SK-N-SH treated with all-trans-retinoic acid at 6 μM for 48 hours (cell line): ENCODE measurements at regions not wholly inside any gene's neighbourhood (a gene's known extent, or its start where the extent isn't known, plus 50 kb on each side); places are given as distances from the start of the nearest gene placed in this dataset.

Source experiments
- ATAC-seq: fragments of 200-7000 bp; cut with Tn5 transposase; 3 replicates; pipeline ENCODE4 v1.9.1; 2020; ENCODE audit warnings: mild to moderate bottlenecking, moderate library complexity
- ARNTL ChIP-seq: fragments of 450-650 bp; formaldehyde crosslinking; IDR thresholded peaks from 2 replicates; pipeline ENCODE4 v1.5.0; 2020; ENCODE audit warnings: low read depth, mild to moderate bottlenecking, moderate library complexity, borderline replicate concordance
- BACH2 ChIP-seq: fragments of 250-450 bp; sonication (Bioruptor Pico); IDR thresholded peaks from 2 replicates; pipeline ENCODE4 v1.9.0; 2021; ENCODE audit warnings: mild to moderate bottlenecking, borderline replicate concordance
- CREB5 ChIP-seq: fragments of 250-450 bp; sonication (Bioruptor Pico); IDR thresholded peaks from 2 replicates; pipeline ENCODE4 v1.5.1; 2020; ENCODE audit warnings: low read depth, mild to moderate bottlenecking, moderate library complexity
- CSDC2 ChIP-seq: fragments of 250-450 bp; sonication (Bioruptor Pico); IDR thresholded peaks from 2 replicates; pipeline ENCODE4 v1.5.0; 2020; ENCODE audit warnings: mild to moderate bottlenecking, moderate library complexity
- CSRNP3 ChIP-seq: fragments of 250-450 bp; sonication (Bioruptor Pico); IDR thresholded peaks from 2 replicates; pipeline ENCODE4 v1.5.1; 2021; ENCODE audit warnings: mild to moderate bottlenecking, moderate library complexity
- ESRRG ChIP-seq: fragments of 250-450 bp; sonication (Bioruptor Pico); IDR thresholded peaks from 2 replicates; pipeline ENCODE4 v1.6.1; 2021; ENCODE audit warnings: mild to moderate bottlenecking
- GLIS3 ChIP-seq: fragments of 250-450 bp; sonication (Bioruptor Pico); IDR thresholded peaks from 2 replicates; pipeline ENCODE4 v1.5.0; 2020; ENCODE audit warnings: mild to moderate bottlenecking, moderate library complexity
- ISL1 ChIP-seq: fragments of 250-450 bp; sonication (Bioruptor Pico); IDR thresholded peaks from 2 replicates; pipeline ENCODE4 v2.1.2; 2022; ENCODE audit warnings: mild to moderate bottlenecking, moderate library complexity
- OSR1 ChIP-seq: fragments of 250-450 bp; sonication (Bioruptor Pico); IDR thresholded peaks from 2 replicates; pipeline ENCODE4 v1.8.0; 2022; ENCODE audit warnings: moderate library complexity, mild to moderate bottlenecking, inconsistent platforms
- PATZ1 ChIP-seq: fragments of 250-450 bp; sonication (Bioruptor Pico); IDR thresholded peaks from 2 replicates; pipeline ENCODE4 v1.8.0; 2020; ENCODE audit warnings: mild to moderate bottlenecking, moderate library complexity, borderline replicate concordance
- POU6F1 ChIP-seq: fragments of 250-450 bp; sonication (Bioruptor Pico); IDR thresholded peaks from 2 replicates; pipeline ENCODE4 v1.8.0; 2021; ENCODE audit warnings: low read depth, mild to moderate bottlenecking, moderate library complexity, borderline replicate concordance
- PPARA ChIP-seq: fragments of 250-450 bp; sonication (Bioruptor Pico); IDR thresholded peaks from 2 replicates; pipeline ENCODE4 v1.5.0; 2020; ENCODE audit warnings: mild to moderate bottlenecking, borderline replicate concordance
- RARB ChIP-seq: fragments of 250-450 bp; sonication (Bioruptor Pico); IDR thresholded peaks from 2 replicates; pipeline ENCODE4 v1.8.0; 2021; ENCODE audit warnings: mild to moderate bottlenecking, moderate library complexity
- SNAI2 ChIP-seq: fragments of 250-450 bp; sonication (Bioruptor Pico); IDR thresholded peaks from 2 replicates; pipeline ENCODE4 v1.5.0; 2020; ENCODE audit warnings: mild to moderate bottlenecking, moderate library complexity
- TCF4 ChIP-seq: fragments of 250-450 bp; sonication (Bioruptor Pico); IDR thresholded peaks from 2 replicates; pipeline ENCODE4 v1.8.0; 2021; ENCODE audit warnings: mild to moderate bottlenecking, moderate library complexity, borderline replicate concordance
- TOX ChIP-seq: fragments of 250-450 bp; sonication (Bioruptor Pico); IDR thresholded peaks from 2 replicates; pipeline ENCODE4 v1.8.0; 2021; ENCODE audit warnings: mild to moderate bottlenecking, moderate library complexity, borderline replicate concordance
- TSHZ2 ChIP-seq: fragments of 250-450 bp; sonication (Bioruptor Pico); IDR thresholded peaks from 2 replicates; pipeline ENCODE4 v1.5.0; 2020; ENCODE audit warnings: mild to moderate bottlenecking, moderate library complexity
- ZC3H10 ChIP-seq: fragments of 250-450 bp; sonication (Bioruptor Pico); IDR thresholded peaks from 2 replicates; pipeline ENCODE4 v1.5.1; 2021; ENCODE audit warnings: mild to moderate bottlenecking, moderate library complexity
- ZFP3 ChIP-seq: fragments of 250-450 bp; sonication (Bioruptor Pico); IDR thresholded peaks from 2 replicates; pipeline ENCODE4 v1.5.0; 2020; ENCODE audit warnings: mild to moderate bottlenecking, moderate library complexity
- ZFP30 ChIP-seq: fragments of 450-650 bp; formaldehyde crosslinking; IDR thresholded peaks from 2 replicates; pipeline ENCODE4 v1.5.0; 2022; ENCODE audit warnings: mild to moderate bottlenecking, moderate library complexity
- ZNF565 ChIP-seq: fragments of 450-650 bp; formaldehyde crosslinking; conservative IDR thresholded peaks from 2 replicates; pipeline ENCODE4 v1.5.0; 2020; ENCODE audit warnings: low read depth, mild to moderate bottlenecking, moderate library complexity
- ZNF70 ChIP-seq: fragments of 450-650 bp; formaldehyde crosslinking; IDR thresholded peaks from 2 replicates; pipeline ENCODE4 v1.5.0; 2020; ENCODE audit warnings: mild to moderate bottlenecking, moderate library complexity
- ZNF8 ChIP-seq: fragments of 450-650 bp; formaldehyde crosslinking; IDR thresholded peaks from 2 replicates; pipeline ENCODE4 v1.5.0; 2020; ENCODE audit warnings: mild to moderate bottlenecking, moderate library complexity

- ATAC-seq = no peak
- TF ChIP-seq ISL1 (CRISPR knock-in tag) = no peak
- no peak for TF ChIP-seq BACH2 (CRISPR knock-in tag)
- TF ChIP-seq PPARA = no peak
- TF ChIP-seq CREB5 (CRISPR knock-in tag) = no peak
- TF ChIP-seq SNAI2 (CRISPR knock-in tag) = no peak
- no peak for TF ChIP-seq TCF4 (CRISPR knock-in tag)
- no peak for TF ChIP-seq ESRRG (CRISPR knock-in tag)
- no peak for TF ChIP-seq ZNF565
- TF ChIP-seq RARB (CRISPR knock-in tag) = no peak
- TF ChIP-seq TSHZ2 (CRISPR knock-in tag) = no peak
- TF ChIP-seq GLIS3 (CRISPR knock-in tag) = no peak
- no peak for TF ChIP-seq CSDC2 (CRISPR knock-in tag)
- no peak for TF ChIP-seq ZFP3 (CRISPR knock-in tag)
- TF ChIP-seq ZNF8 = no peak
- TF ChIP-seq ZNF70 (CRISPR knock-in tag) = no peak
- no peak for TF ChIP-seq TOX (CRISPR knock-in tag)
- TF ChIP-seq ZC3H10 (CRISPR knock-in tag) = no peak
- TF ChIP-seq CSRNP3 (CRISPR knock-in tag) = no peak
These were observed 187.9 kb upstream of the IL15 start for GRCh38 chr4:141448490-141448889.

GRCh38 chr4:141449927-141450326 is 186.5 kb upstream of the IL15 start:
- ATAC-seq = no peak

GRCh38 chr4:141455651-141456050 is 180.7 kb upstream of the IL15 start:
- TF ChIP-seq ESRRG (CRISPR knock-in tag) (no peak), TCF4 (CRISPR knock-in tag) (no peak), CREB5 (CRISPR knock-in tag) (no peak), CSDC2 (CRISPR knock-in tag) (no peak), PATZ1 (CRISPR knock-in tag) (no peak), OSR1 (CRISPR knock-in tag) (no peak), ZNF70 (CRISPR knock-in tag) (no peak), POU6F1 (CRISPR knock-in tag) (no peak), BACH2 (CRISPR knock-in tag) (no peak), TOX (CRISPR knock-in tag) (no peak), GLIS3 (CRISPR knock-in tag) (no peak), ZNF8 (no peak), RARB (CRISPR knock-in tag) (no peak), TSHZ2 (CRISPR knock-in tag) (no peak), PPARA (no peak), ZFP30 (no peak), ISL1 (CRISPR knock-in tag) (no peak)
- ATAC-seq = no peak

More at GRCh38 chr4:141449927-141450326, 186.5 kb upstream of the IL15 start:
- TF ChIP-seq ARNTL = no peak
